Suprapubic skin (tissue), 4 donors: ENCODE measurements at regions not wholly inside any gene's neighbourhood (a gene's known extent, or its start where the extent isn't known, plus 50 kb on each side); places are given as distances from the start of the nearest gene placed in this dataset.
"Not testable (repeated sequence)": the region's sequence is repeated elsewhere in the genome, so short reads cannot be mapped to it uniquely, and the experiment has no call there.

ENCODE experiments used
- EP300 ChIP-seq: sonication (generic); formaldehyde crosslinking; IDR thresholded peaks from one replicate; pipeline ENCODE4 v1.6.1; 2017; ENCODE audit warnings: antibody characterized with exemption
- POLR2A ChIP-seq, 2 donors: fragments of 450-650 bp; IDR thresholded peaks; one replicate each; pipeline ENCODE4 v1.6.1; 2017; ENCODE audit warnings: antibody characterized with exemption in 2 of 2, mild to moderate bottlenecking in 2 of 2, moderate library complexity in 2 of 2
- POLR2AphosphoS5 ChIP-seq, 3 donors: sonication (generic); formaldehyde crosslinking; IDR thresholded peaks; one replicate each; pipeline ENCODE4 v1.6.1; 2017; ENCODE audit warnings: antibody characterized with exemption in 3 of 3
- TF ChIP-seq, protein P1 (sequence below), 2 donors: fragments of 200-600 bp in 1 of 2; fragments of 450-650 bp in 1 of 2; sonication (generic) in 1 of 2; IDR thresholded peaks; one replicate each; pipeline ENCODE4 v1.5.1; 2016 to 2019; ENCODE audit warnings: antibody characterized with exemption in 2 of 2, mild to moderate bottlenecking in 1 of 2, moderate library complexity in 1 of 2

DNA sequence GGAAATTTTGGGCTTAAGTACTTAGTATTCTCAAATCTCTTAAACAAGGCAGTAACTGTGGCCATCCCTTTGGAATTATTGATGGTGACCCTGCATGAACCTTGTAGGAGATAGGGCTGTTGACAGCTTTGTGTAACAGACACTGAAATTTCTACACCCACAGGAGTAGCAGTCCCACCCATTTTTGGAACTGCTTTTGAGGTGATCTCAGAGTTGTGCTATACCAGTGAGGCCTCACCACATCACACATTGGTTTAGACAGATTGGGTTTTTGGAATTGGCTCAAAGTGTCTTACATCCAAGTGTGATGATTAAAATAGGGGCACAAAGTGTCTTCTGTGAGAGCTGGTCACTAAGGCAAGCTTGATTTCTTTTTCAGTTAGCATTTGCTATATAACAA, 105.6 kb upstream of the CRYM start:
- TF ChIP-seq, protein P1, sequence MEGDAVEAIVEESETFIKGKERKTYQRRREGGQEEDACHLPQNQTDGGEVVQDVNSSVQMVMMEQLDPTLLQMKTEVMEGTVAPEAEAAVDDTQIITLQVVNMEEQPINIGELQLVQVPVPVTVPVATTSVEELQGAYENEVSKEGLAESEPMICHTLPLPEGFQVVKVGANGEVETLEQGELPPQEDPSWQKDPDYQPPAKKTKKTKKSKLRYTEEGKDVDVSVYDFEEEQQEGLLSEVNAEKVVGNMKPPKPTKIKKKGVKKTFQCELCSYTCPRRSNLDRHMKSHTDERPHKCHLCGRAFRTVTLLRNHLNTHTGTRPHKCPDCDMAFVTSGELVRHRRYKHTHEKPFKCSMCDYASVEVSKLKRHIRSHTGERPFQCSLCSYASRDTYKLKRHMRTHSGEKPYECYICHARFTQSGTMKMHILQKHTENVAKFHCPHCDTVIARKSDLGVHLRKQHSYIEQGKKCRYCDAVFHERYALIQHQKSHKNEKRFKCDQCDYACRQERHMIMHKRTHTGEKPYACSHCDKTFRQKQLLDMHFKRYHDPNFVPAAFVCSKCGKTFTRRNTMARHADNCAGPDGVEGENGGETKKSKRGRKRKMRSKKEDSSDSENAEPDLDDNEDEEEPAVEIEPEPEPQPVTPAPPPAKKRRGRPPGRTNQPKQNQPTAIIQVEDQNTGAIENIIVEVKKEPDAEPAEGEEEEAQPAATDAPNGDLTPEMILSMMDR (IDR thresholded peaks at IDR 0.05) = not testable (repeated sequence)
- TF ChIP-seq POLR2A (IDR thresholded peaks at IDR 0.05); POLR2AphosphoS5 (IDR thresholded peaks at IDR 0.05); EP300: not testable (repeated sequence)
